GM12878 (cell line): ENCODE measurements at regions not wholly inside any gene's neighbourhood (a gene's known extent, or its start where the extent isn't known, plus 50 kb on each side); places are given as distances from the start of the nearest gene placed in this dataset.

Source experiments
- ATAC-seq: fragments of 200-7000 bp; cut with Tn5 transposase; 3 replicates; pipeline ENCODE4 v1.9.1; 2020; ENCODE audit warnings: mild to moderate bottlenecking, moderate library complexity
- BruUV-seq: library from RNA; stranded (reverse); fragments of 400-500 nt; replicated peaks from 2 replicates; lab custom pipeline; 2021; lab: Mats Ljungman, UMichigan
- CTCF ChIA-PET: fragments of 300-600 bp; sonication (Branson Sonifier 250); formaldehyde crosslinking; extraction: SDS; loops from one replicate; lab custom pipeline; 2021; ENCODE audit warnings: inconsistent platforms; lab: Yijun Ruan, JAX
- POLR2A ChIA-PET: fragments of 350-600 bp; formaldehyde crosslinking; extraction: SDS; loops from one replicate; lab custom pipeline; 2021; ENCODE audit warnings: inconsistent platforms; lab: Charles Lee
- RAD21 ChIA-PET: fragments of 300-600 bp; sonication (Branson Sonifier 250); formaldehyde crosslinking; loops from one replicate; lab custom pipeline; 2023; ENCODE audit warnings: antibody characterized with exemption; ENCODE audit not compliant: unreplicated experiment; lab: Charles Lee
- SMC1A ChIA-PET: fragments of 300-600 bp; sonication (Branson Sonifier 250); formaldehyde crosslinking; loops from one replicate; lab custom pipeline; 2023; ENCODE audit not compliant: unreplicated experiment, uncharacterized antibody; lab: Charles Lee
- DNase-seq: peaks from one replicate; pipeline ENCODE4 v3.0.0-alpha.2; 2011; ENCODE audit warnings: low read depth, low spot score
- FAIRE-seq: peaks from 3 replicates; lab custom pipeline; 2011; peaks lifted over from hg19 to GRCh38; lab: Jason Lieb, UNC
- H2AFZ ChIP-seq: 2 replicates; pipeline ENCODE4 v1.6.0; 2011; ENCODE audit warnings: low read depth, low read length, control low read depth; ENCODE audit not compliant: control insufficient read depth
- H3K27ac ChIP-seq: 2 replicates; pipeline ENCODE4 v1.5.1; 2011; ENCODE audit warnings: control low read depth; ENCODE audit not compliant: control insufficient read depth, insufficient read depth
- H3K27me3 ChIP-seq, 2 experiments: replicated peaks in 1 of 2; 2 replicates each; pipeline versions ENCODE4 v1.6.0 to v1.6.1; 2011; ENCODE audit warnings: low read length in 1 of 2; ENCODE audit not compliant: control insufficient read depth in 2 of 2, insufficient read depth in 2 of 2
- H3K36me3 ChIP-seq, 2 experiments: 2 replicates each; pipeline ENCODE4 v1.5.1; 2011; ENCODE audit warnings: low read length in 1 of 2; ENCODE audit not compliant: control insufficient read depth in 2 of 2, insufficient read depth in 2 of 2
- H3K4me1 ChIP-seq: 2 replicates; pipeline ENCODE4 v1.6.1; 2011; ENCODE audit warnings: mild to moderate bottlenecking, low read length, moderate library complexity, mixed read lengths; ENCODE audit not compliant: control insufficient read depth, insufficient read depth
- H3K4me2 ChIP-seq: 2 replicates; pipeline ENCODE4 v1.6.0; 2011; ENCODE audit warnings: control low read depth; ENCODE audit not compliant: control insufficient read depth, insufficient read depth
- H3K4me3 ChIP-seq: fragments of 200-600 bp; sonication (generic); 2 replicates; pipeline ENCODE4 v1.5.1; 2016
- H3K79me2 ChIP-seq: 2 replicates; pipeline ENCODE4 v1.6.0; 2011; ENCODE audit warnings: low read length; ENCODE audit not compliant: control insufficient read depth, insufficient read depth
- H3K9ac ChIP-seq: 2 replicates; pipeline ENCODE4 v1.8.0; 2011; ENCODE audit warnings: low read length, control low read depth, mixed read lengths; ENCODE audit not compliant: control insufficient read depth, insufficient read depth
- H3K9me3 ChIP-seq: replicated peaks from 3 replicates; pipeline ENCODE4 v1.5.1; 2011; ENCODE audit warnings: mild to moderate bottlenecking, low read length; ENCODE audit not compliant: control insufficient read depth, insufficient read depth
- H4K20me1 ChIP-seq: 2 replicates; pipeline ENCODE4 v1.6.0; 2011; ENCODE audit not compliant: control insufficient read depth, insufficient read depth
- ASH2L ChIP-seq: fragments of 300-600, 200-600 bp; sonication (generic); IDR thresholded peaks from 2 replicates; pipeline ENCODE4 v1.6.1; 2017; ENCODE audit warnings: low read depth, mild to moderate bottlenecking, borderline replicate concordance
- CBX3 ChIP-seq: fragments of 200-600 bp; sonication (generic); IDR thresholded peaks from 2 replicates; pipeline ENCODE4 v1.6.1; 2016; ENCODE audit warnings: low read depth, borderline replicate concordance
- ETV6 ChIP-seq, 2 experiments: fragments of 450-650 bp in 1 of 2; IDR thresholded peaks in 1 of 2; conservative IDR thresholded peaks in 1 of 2; 2 replicates each; pipeline ENCODE4 v1.6.1; 2014; ENCODE audit warnings: antibody characterized with exemption in 1 of 2, borderline replicate concordance in 1 of 2, low read depth in 1 of 2, mild to moderate bottlenecking in 1 of 2, moderate library complexity in 1 of 2
- POLR2A ChIP-seq: IDR thresholded peaks from 2 replicates; pipeline ENCODE4 v1.6.1; 2011; ENCODE audit warnings: low read depth, mild to moderate bottlenecking, low read length
- SUPT20H ChIP-seq: IDR thresholded peaks from 2 replicates; pipeline ENCODE4 v1.6.1; 2011; ENCODE audit warnings: low read depth, mild to moderate bottlenecking, low read length, moderate library complexity, borderline replicate concordance; ENCODE audit not compliant: control insufficient read depth
- ZNF24 ChIP-seq: fragments of 450-650 bp; IDR thresholded peaks from 2 replicates; pipeline ENCODE4 v1.6.1; 2017; ENCODE audit warnings: antibody characterized with exemption, mild to moderate bottlenecking
- WGBS: methylation state at CpG from one replicate; pipeline ENCODE4 v1.1.6; 2016; ENCODE audit warnings: low lambda C conversion rate; ENCODE audit not compliant: insufficient replicate concordance, insufficient coverage; ENCODE audit errors: missing lambda C conversion rate; 5-methylcytosine and 5-hydroxymethylcytosine counted together
- in situ Hi-C: fragments of 300-500 bp; cut with MboI; formaldehyde crosslinking; loops from 9 replicates; pipeline ENCODE4 v1.14.3; 2018; ENCODE audit warnings: mixed read lengths
- intact Hi-C: fragments of 100-400 bp; cut with micrococcal nuclease; formaldehyde crosslinking; loops from one replicate; pipeline ENCODE4 v1.14.2; 2022; ENCODE audit not compliant: unreplicated experiment
- TF ChIP-seq, protein P1 (sequence below): fragments of 450-650 bp; IDR thresholded peaks from 2 replicates; pipeline ENCODE4 v1.6.1; 2018; ENCODE audit warnings: mild to moderate bottlenecking, low read depth, moderate library complexity; ENCODE audit not compliant: partially characterized antibody
- TF ChIP-seq, protein P2 (sequence below): IDR thresholded peaks from 2 replicates; pipeline ENCODE4 v1.6.1; 2011; ENCODE audit warnings: low read depth, mild to moderate bottlenecking, low read length, moderate library complexity, borderline replicate concordance; ENCODE audit errors: extremely low read depth
- TF ChIP-seq, protein P3 (sequence below): fragments of 450-650 bp; IDR thresholded peaks from 2 replicates; pipeline ENCODE4 v1.6.1; 2017; ENCODE audit warnings: borderline replicate concordance
- TF ChIP-seq, protein P4 (sequence below), 3 experiments: IDR thresholded peaks in 2 of 3; conservative IDR thresholded peaks in 1 of 3; 2 replicates each; pipeline ENCODE4 v1.5.1; 2011; ENCODE audit warnings: low read depth in 3 of 3, low read length in 3 of 3, mild to moderate bottlenecking in 3 of 3, control low read depth in 2 of 3, moderate library complexity in 2 of 3, inconsistent platforms in 1 of 3, mixed read lengths in 1 of 3; ENCODE audit not compliant: control insufficient read depth in 2 of 3, insufficient read depth in 1 of 3; ENCODE audit errors: extremely low read depth in 1 of 3
- TF ChIP-seq, protein P5 (sequence below): IDR thresholded peaks from 2 replicates; pipeline ENCODE4 v1.6.1; 2011; ENCODE audit warnings: low read depth, low read length, improper control_type of control experiment, borderline replicate concordance

DNA sequence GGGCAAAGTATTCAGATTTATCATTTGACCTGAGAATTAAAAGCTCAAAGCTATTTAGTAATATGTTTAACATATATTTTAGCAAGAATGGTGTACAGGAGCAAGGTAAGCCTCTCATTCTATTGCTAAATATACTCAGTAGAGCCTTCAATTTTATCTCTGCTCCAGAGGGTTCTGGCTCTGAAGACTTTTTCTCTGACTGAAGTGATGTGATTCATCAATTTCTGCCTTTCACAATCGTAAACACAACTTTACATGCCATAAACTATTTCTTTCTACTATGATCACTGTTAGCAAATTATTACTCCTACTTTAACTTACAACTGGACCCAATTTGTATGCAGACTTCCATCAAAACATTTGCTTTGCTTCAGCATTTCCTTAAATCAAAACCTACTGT lies 315.0 kb upstream of the NDST4 start:
- no peak for FAIRE-seq
- intact Hi-C loops (no loop called here), in situ Hi-C loops (no loop called here)
- Histone ChIP-seq H3K4me1 (no peaks in the 10 kb centered on the region), H3K9me3 (no peaks in the 10 kb centered on the region; the same call in 2 of the 3 replicates), H4K20me1 (no peaks in the 10 kb centered on the region), H3K27me3 (no peaks in the 10 kb centered on the region; a peak in 1 of 4 replicates), H3K4me3 (no peak overlapping the region), H3K4me2 (no peak overlapping the region), H2AFZ (no peak overlapping the region), H3K9ac (no peak overlapping the region), H3K27ac (no peak overlapping the region), H3K36me3 (no peaks in the 10 kb centered on the region), H3K79me2 (no peaks in the 10 kb centered on the region)
- ChIA-PET POLR2A (no interaction called here), RAD21 (no interaction called here), CTCF (no interaction called here), SMC1A (interaction anchor here (0.6 to 2.2 kb wide), 2 partner anchors 10 to 20 kb away, joined by 3 to 4 read pairs; no protein-coding TSS in a partner anchor)
- no TSS peak for BruUV-seq
- 5% methylated on average over 1 of the region's 1 CpG for WGBS
- TF ChIP-seq ASH2L (no peak), SUPT20H (no peak), ZNF24 (no peak), CBX3 (no peak), ETV6 (conservative IDR thresholded peaks at IDR 0.05 in 1 of 2, IDR thresholded peaks at IDR 0.05 in 1 of 2; ENCODE audit: borderline replicate concordance in 1 of 2, low read depth in 1 of 2) (no peak), POLR2A (no peak)
- TF ChIP-seq, protein P1, sequence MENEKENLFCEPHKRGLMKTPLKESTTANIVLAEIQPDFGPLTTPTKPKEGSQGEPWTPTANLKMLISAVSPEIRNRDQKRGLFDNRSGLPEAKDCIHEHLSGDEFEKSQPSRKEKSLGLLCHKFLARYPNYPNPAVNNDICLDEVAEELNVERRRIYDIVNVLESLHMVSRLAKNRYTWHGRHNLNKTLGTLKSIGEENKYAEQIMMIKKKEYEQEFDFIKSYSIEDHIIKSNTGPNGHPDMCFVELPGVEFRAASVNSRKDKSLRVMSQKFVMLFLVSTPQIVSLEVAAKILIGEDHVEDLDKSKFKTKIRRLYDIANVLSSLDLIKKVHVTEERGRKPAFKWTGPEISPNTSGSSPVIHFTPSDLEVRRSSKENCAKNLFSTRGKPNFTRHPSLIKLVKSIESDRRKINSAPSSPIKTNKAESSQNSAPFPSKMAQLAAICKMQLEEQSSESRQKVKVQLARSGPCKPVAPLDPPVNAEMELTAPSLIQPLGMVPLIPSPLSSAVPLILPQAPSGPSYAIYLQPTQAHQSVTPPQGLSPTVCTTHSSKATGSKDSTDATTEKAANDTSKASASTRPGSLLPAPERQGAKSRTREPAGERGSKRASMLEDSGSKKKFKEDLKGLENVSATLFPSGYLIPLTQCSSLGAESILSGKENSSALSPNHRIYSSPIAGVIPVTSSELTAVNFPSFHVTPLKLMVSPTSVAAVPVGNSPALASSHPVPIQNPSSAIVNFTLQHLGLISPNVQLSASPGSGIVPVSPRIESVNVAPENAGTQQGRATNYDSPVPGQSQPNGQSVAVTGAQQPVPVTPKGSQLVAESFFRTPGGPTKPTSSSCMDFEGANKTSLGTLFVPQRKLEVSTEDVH = no peak
- TF ChIP-seq, protein P2, sequence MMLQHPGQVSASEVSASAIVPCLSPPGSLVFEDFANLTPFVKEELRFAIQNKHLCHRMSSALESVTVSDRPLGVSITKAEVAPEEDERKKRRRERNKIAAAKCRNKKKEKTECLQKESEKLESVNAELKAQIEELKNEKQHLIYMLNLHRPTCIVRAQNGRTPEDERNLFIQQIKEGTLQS = no peak
- TF ChIP-seq, protein P3, sequence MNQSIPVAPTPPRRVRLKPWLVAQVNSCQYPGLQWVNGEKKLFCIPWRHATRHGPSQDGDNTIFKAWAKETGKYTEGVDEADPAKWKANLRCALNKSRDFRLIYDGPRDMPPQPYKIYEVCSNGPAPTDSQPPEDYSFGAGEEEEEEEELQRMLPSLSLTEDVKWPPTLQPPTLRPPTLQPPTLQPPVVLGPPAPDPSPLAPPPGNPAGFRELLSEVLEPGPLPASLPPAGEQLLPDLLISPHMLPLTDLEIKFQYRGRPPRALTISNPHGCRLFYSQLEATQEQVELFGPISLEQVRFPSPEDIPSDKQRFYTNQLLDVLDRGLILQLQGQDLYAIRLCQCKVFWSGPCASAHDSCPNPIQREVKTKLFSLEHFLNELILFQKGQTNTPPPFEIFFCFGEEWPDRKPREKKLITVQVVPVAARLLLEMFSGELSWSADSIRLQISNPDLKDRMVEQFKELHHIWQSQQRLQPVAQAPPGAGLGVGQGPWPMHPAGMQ = no peak
- TF ChIP-seq, protein P4, sequence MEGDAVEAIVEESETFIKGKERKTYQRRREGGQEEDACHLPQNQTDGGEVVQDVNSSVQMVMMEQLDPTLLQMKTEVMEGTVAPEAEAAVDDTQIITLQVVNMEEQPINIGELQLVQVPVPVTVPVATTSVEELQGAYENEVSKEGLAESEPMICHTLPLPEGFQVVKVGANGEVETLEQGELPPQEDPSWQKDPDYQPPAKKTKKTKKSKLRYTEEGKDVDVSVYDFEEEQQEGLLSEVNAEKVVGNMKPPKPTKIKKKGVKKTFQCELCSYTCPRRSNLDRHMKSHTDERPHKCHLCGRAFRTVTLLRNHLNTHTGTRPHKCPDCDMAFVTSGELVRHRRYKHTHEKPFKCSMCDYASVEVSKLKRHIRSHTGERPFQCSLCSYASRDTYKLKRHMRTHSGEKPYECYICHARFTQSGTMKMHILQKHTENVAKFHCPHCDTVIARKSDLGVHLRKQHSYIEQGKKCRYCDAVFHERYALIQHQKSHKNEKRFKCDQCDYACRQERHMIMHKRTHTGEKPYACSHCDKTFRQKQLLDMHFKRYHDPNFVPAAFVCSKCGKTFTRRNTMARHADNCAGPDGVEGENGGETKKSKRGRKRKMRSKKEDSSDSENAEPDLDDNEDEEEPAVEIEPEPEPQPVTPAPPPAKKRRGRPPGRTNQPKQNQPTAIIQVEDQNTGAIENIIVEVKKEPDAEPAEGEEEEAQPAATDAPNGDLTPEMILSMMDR (IDR thresholded peaks at IDR 0.05 in 2 of 3, conservative IDR thresholded peaks at IDR 0.05 in 1 of 3; ENCODE audit: control insufficient read depth in 2 of 3, extremely low read depth in 1 of 3, insufficient read depth in 1 of 3, low read depth in 3 of 3, low read length in 3 of 3) = no peak
- TF ChIP-seq, protein P5, sequence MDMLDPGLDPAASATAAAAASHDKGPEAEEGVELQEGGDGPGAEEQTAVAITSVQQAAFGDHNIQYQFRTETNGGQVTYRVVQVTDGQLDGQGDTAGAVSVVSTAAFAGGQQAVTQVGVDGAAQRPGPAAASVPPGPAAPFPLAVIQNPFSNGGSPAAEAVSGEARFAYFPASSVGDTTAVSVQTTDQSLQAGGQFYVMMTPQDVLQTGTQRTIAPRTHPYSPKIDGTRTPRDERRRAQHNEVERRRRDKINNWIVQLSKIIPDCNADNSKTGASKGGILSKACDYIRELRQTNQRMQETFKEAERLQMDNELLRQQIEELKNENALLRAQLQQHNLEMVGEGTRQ = no peak
- no peak for DNase-seq
- no peak for ATAC-seq
